ENCODE measurements at regions not wholly inside any gene's neighbourhood (a gene's known extent, or its start where the extent isn't known, plus 50 kb on each side); places are given as distances from the start of the nearest gene placed in this dataset.

DNA sequence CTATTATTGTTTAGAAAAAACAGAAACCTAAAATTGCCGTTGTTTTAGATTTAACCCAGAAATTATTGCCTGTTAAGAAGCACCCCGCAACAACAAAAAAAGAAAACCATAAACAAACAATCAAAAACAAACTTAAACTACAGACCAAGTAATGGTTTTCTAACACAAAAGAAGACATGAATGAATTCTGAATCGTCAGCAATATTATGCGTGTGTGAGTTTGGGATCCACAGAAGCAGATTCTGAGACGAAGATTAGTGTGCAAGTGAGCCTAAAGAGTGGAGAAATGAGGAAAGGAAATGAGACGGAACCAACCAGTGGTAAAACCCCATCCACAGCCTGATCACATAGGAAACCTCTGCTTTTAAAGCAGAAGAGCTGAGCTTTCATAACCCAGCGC lies 1514.9 kb upstream of the PIK3C3 start:
- no peak for DNase-seq (ENCODE audit: low read depth)

GRCh38 chr18:40437517-40437916 lies 1517.5 kb upstream of the PIK3C3 start:
- no peak for DNase-seq (ENCODE audit: low read depth)

GRCh38 chr18:40431071-40431985 lies 1523.7 kb upstream of the PIK3C3 start:
- DNase-seq (ENCODE audit: low read depth): no peak

DNA sequence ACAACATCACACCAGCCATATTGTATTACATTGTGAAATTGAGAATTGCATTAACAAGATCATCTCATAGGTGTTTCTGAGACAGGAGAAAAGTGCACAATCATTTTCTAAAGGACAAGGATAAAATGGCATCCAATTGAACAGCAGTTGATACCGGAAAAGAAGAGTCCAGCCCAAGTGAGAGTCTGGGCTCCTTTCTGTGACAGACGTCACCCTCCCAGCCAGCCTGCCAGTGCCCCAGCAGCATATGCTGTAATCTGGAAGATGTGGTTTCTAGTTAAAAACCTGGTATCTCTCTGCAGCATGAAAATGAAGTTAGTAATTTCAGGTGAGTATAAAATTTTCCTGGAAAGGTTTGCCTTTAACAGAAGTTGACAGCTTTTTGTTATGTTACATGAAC lies 1531.7 kb upstream of the PIK3C3 start:
- no peak for DNase-seq (ENCODE audit: low read depth)

GRCh38 chr18:40420675-40421074 lies 1534.4 kb upstream of the PIK3C3 start:
- no peak for DNase-seq (ENCODE audit: low read depth)

DNA sequence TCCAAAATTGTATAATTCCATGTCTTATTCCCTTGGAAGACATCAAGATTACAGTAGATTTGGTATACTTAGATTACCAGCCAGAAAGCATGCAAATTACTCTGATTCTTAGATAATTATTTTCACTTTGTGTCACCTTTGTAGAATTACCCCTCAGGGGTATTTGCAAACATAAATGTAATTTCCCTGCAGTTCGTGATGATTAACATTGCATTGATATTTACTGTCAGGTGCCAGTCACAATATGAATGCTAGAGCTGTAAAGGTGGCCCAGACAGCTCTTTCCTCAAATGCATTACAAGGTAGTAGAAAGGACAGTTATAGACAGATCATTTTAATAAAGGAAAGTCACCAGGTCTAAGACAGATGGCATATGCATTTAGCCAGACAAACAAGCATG lies 1537.5 kb upstream of the PIK3C3 start:
- no peak for DNase-seq (ENCODE audit: low read depth)

DNA sequence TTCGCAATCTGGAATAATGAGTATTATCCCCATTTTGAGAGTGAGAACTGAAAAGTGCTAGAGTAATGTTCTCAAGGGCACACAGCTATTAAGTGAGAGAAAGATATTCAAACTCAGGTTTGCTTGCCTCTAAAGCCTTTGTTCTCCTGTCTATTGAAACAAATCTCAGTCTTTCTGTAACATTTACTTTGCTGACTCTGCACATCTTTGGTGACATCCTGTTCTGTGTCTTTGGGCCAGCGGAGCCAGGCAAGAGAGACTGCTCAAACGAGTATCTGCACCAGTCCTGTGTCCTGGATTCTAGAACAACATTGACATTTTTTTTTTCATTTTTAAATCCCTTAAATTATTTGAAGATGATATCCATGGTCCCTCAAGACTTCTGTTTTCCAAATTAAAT lies 1539.2 kb upstream of the PIK3C3 start:
- no peak for DNase-seq (ENCODE audit: low read depth)

- no peak for DNase-seq (ENCODE audit: low read depth)
Observed at GRCh38 chr18:40415176-40415791, 1539.8 kb upstream of the PIK3C3 start.

GRCh38 chr18:40414155-40414754 lies 1540.8 kb upstream of the PIK3C3 start:
- DNase-seq (ENCODE audit: low read depth): no peak

GRCh38 chr18:40413160-40413559 lies 1541.9 kb upstream of the PIK3C3 start:
- no peak for DNase-seq (ENCODE audit: low read depth)

GRCh38 chr18:40412410-40412809 lies 1542.6 kb upstream of the PIK3C3 start:
- no peak for DNase-seq (ENCODE audit: low read depth)

- DNase-seq (ENCODE audit: low read depth): no peak
Observed at GRCh38 chr18:40407909-40408308, 1547.1 kb upstream of the PIK3C3 start.

- no peak for DNase-seq (ENCODE audit: low read depth)
Observed at GRCh38 chr18:40404284-40404683, 1550.8 kb upstream of the PIK3C3 start.

- DNase-seq (ENCODE audit: low read depth): no peak
Observed at GRCh38 chr18:40402052-40402451, 1553.0 kb upstream of the PIK3C3 start.

GRCh38 chr18:40388121-40388520 lies 1566.9 kb upstream of the PIK3C3 start:
- no peak for DNase-seq (ENCODE audit: low read depth)

- DNase-seq (ENCODE audit: low read depth): no peak
Observed at GRCh38 chr18:40387130-40387787, 1567.8 kb upstream of the PIK3C3 start.

GRCh38 chr18:40382197-40382596 lies 1572.8 kb upstream of the PIK3C3 start:
- DNase-seq (ENCODE audit: low read depth): no peak

DNA sequence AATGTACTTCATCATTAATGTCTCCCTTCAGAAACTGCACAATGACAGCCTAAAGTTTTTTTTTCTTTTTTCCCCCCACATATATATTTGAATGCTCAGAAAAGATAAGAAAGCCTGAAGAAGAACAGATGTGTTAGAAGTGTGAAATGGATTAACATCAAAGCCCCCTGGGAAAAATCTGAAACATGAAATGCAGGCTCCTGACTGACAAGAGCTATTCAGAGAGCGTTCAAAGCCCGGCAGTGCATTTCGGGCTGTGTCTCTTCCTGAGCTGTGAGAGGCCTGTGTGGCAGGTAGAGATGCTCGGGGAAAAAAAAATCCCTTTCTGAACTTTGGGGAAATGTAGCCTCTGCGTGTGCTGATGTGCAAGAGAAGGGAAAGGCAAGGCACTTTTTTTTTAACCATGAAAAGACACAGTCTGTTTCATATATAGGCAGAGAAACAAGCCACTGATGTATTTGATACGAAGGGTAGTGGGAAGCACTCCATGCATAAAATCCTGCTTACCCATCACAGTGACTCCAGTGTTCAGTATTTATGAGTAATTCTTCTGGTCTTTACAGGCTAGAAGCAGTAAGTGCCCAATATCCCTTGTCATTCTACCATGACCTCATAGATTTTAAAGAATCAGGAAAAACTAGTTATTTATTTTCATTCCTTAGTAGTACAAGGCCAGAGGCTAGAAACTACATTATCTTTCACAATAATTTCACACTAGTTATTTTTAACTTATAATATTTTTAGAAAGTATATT lies 1574.2 kb upstream of the PIK3C3 start:
- no peak for DNase-seq (ENCODE audit: low read depth)

- no peak for DNase-seq (ENCODE audit: low read depth)
Observed at GRCh38 chr18:40375837-40376236, 1579.2 kb upstream of the PIK3C3 start.

- DNase-seq (ENCODE audit: low read depth): no peak
Observed at GRCh38 chr18:40371673-40372072, 1583.4 kb upstream of the PIK3C3 start.

GRCh38 chr18:40367576-40367975 lies 1587.5 kb upstream of the PIK3C3 start:
- no peak for DNase-seq (ENCODE audit: low read depth)

DNA sequence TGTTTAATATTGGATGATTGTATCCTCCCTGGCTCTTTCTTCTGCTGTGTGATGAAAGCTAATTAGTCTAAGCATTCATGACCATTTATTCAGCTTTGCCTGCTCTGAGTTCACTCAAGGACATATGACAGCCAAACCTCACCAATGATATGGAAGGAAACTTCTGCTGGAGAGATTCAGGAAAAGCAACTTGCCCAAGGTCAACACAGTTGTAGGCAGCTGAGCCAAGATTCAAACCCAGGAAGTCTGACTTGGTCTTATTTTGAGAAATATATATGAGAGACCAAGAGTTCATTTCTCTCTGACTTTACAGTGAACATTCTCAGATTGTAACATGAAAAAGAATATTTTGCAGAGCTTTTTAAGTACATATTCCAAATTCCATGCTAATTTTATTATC lies 1588.5 kb upstream of the PIK3C3 start:
- DNase-seq (ENCODE audit: low read depth): no peak

Measured in non-pigmented ciliary epithelial cell (primary cell).